OCI-LY3 (cell line): ENCODE measurements at regions not wholly inside any gene's neighbourhood (a gene's known extent, or its start where the extent isn't known, plus 50 kb on each side); places are given as distances from the start of the nearest gene placed in this dataset.

Experiments
- H2AFZ ChIP-seq: fragments of 200-600, 300-600 bp; shearing (Covaris generic); 2 replicates; pipeline ENCODE4 v1.6.0; 2014; ENCODE audit warnings: antibody characterized with exemption, low read depth, low read length
- H3K27ac ChIP-seq: fragments of 200-600, 300-600 bp; sonication (generic); 2 replicates; pipeline ENCODE4 v1.5.1; 2014; ENCODE audit warnings: mild to moderate bottlenecking, low read length, moderate library complexity, mixed read lengths
- H3K27me3 ChIP-seq: fragments of 200-600, 300-600 bp; sonication (generic); 2 replicates; pipeline ENCODE4 v1.6.1; 2014; ENCODE audit warnings: low read depth, low read length, mixed read lengths
- H3K36me3 ChIP-seq: fragments of 200-600, 300-600 bp; sonication (generic); replicated peaks from 2 replicates; pipeline ENCODE3; 2014; ENCODE audit warnings: low read depth, low read length, mixed read lengths
- H3K4me1 ChIP-seq: fragments of 300-600, 200-600 bp; sonication (generic); 2 replicates; pipeline ENCODE4 v1.6.1; 2014; ENCODE audit warnings: low read length, mixed read lengths
- H3K4me2 ChIP-seq: fragments of 200-600, 300-600 bp; sonication (generic); 2 replicates; pipeline ENCODE4 v1.6.1; 2014; ENCODE audit warnings: low read length, mixed read lengths
- H3K4me3 ChIP-seq: fragments of 300-600, 200-600 bp; sonication (generic); 2 replicates; pipeline ENCODE4 v1.5.1; 2014; ENCODE audit warnings: antibody characterized with exemption, mild to moderate bottlenecking, low read length, moderate library complexity
- H3K79me2 ChIP-seq: fragments of 300-600, 200-600 bp; shearing (Covaris generic); 2 replicates; pipeline ENCODE4 v1.6.1; 2014; ENCODE audit warnings: mild to moderate bottlenecking, low read length, mixed read lengths
- H3K9ac ChIP-seq: fragments of 300-600, 200-600 bp; shearing (Covaris generic); 2 replicates; pipeline ENCODE4 v1.6.0; 2014; ENCODE audit warnings: mild to moderate bottlenecking, low read length, moderate library complexity
- H3K9me3 ChIP-seq: fragments of 200-600, 300-600 bp; shearing (Covaris generic); 2 replicates; pipeline ENCODE4 v1.6.1; 2014; ENCODE audit warnings: low read length, mixed read lengths; ENCODE audit not compliant: insufficient read depth
- H4K20me1 ChIP-seq: fragments of 200-600, 300-600 bp; sonication (generic); 2 replicates; pipeline ENCODE4 v1.6.1; 2016; ENCODE audit warnings: low read length, mixed read lengths; ENCODE audit not compliant: insufficient read depth
- CTCF ChIP-seq: fragments of 200-600, 300-600 bp; sonication (generic); IDR thresholded peaks from 2 replicates; pipeline ENCODE4 v1.5.1; 2014; ENCODE audit warnings: antibody characterized with exemption, low read length, low read depth
- EZH2phosphoT487 ChIP-seq: fragments of 200-600 bp; shearing (Covaris generic); IDR thresholded peaks from 2 replicates; pipeline ENCODE4 v1.6.1; 2018; ENCODE audit warnings: antibody characterized with exemption, mixed run types, low read depth

GRCh38 chr2:144277622-144278354 lies 242.1 kb downstream of the ZEB2 start:
- TF ChIP-seq EZH2phosphoT487: no peak
- TF ChIP-seq CTCF: no peak
- H3K4me3 ChIP-seq: no peak overlapping the region
- H4K20me1 ChIP-seq: no peaks in the 10 kb centered on the region
- H3K27ac ChIP-seq: no peak overlapping the region
- no peaks in the 10 kb centered on the region for H3K9me3 ChIP-seq
- H3K27me3 ChIP-seq: no peaks in the 10 kb centered on the region
- H3K4me2 ChIP-seq: no peak overlapping the region
- H3K79me2 ChIP-seq: peaks cover 10% of the 10 kb centered on the region; the same call in 1 of the 2 replicates
- no peak overlapping the region for H3K9ac ChIP-seq
- no peaks in the 10 kb centered on the region for H3K4me1 ChIP-seq
- no peaks in the 10 kb centered on the region for H3K36me3 ChIP-seq
- no peak overlapping the region for H2AFZ ChIP-seq

GRCh38 chr2:144275340-144275739 lies 244.6 kb downstream of the ZEB2 start:
- TF ChIP-seq EZH2phosphoT487: no peak
- no peak for TF ChIP-seq CTCF
- H3K4me1 ChIP-seq: no peaks in the 10 kb centered on the region

GRCh38 chr2:144274131-144274530 lies 245.8 kb downstream of the ZEB2 start:
- Histone ChIP-seq H4K20me1 (no peaks in the 10 kb centered on the region), H3K4me1 (peaks cover 6% of the 10 kb centered on the region), H3K36me3 (no peaks in the 10 kb centered on the region), H3K4me3 (no peak overlapping the region), H3K27ac (no peak overlapping the region), H3K9ac (no peak overlapping the region), H3K27me3 (no peaks in the 10 kb centered on the region), H3K9me3 (no peaks in the 10 kb centered on the region), H3K79me2 (peaks cover 8% of the 10 kb centered on the region; the same call in 1 of the 2 replicates), H3K4me2 (no peak overlapping the region), H2AFZ (no peak overlapping the region)
- no peak for TF ChIP-seq CTCF

More at GRCh38 chr2:144275340-144275739, 244.6 kb downstream of the ZEB2 start:
- peaks cover 13% of the 10 kb centered on the region; the same call in 1 of the 2 replicates for H3K79me2 ChIP-seq
- H3K9me3 ChIP-seq: no peaks in the 10 kb centered on the region
- H3K4me3 ChIP-seq: no peak overlapping the region
- no peak overlapping the region for H2AFZ ChIP-seq
- no peak overlapping the region for H3K9ac ChIP-seq
- H3K36me3 ChIP-seq: no peaks in the 10 kb centered on the region
- H3K4me2 ChIP-seq: no peak overlapping the region
- no peak overlapping the region for H3K27ac ChIP-seq
- no peaks in the 10 kb centered on the region for H4K20me1 ChIP-seq
- H3K27me3 ChIP-seq: no peaks in the 10 kb centered on the region

- no peaks in the 10 kb centered on the region for H3K9me3 ChIP-seq
- H3K27me3 ChIP-seq: no peaks in the 10 kb centered on the region
- TF ChIP-seq EZH2phosphoT487 (no peak), CTCF (no peak)
- no peak overlapping the region for H3K9ac ChIP-seq
- H3K4me3 ChIP-seq: no peak overlapping the region
- no peak overlapping the region for H3K4me2 ChIP-seq
- no peak overlapping the region for H3K27ac ChIP-seq
- peaks cover 12% of the 10 kb centered on the region for H3K4me1 ChIP-seq
- H3K79me2 ChIP-seq: peaks cover 10% of the 10 kb centered on the region; the same call in 1 of the 2 replicates
- no peaks in the 10 kb centered on the region for H4K20me1 ChIP-seq
- no peak overlapping the region for H2AFZ ChIP-seq
- no peaks in the 10 kb centered on the region for H3K36me3 ChIP-seq
These were observed 249.0 kb downstream of the ZEB2 start for GRCh38 chr2:144270951-144271350.
